SH-SY5Y (cell line): ENCODE measurements at regions not wholly inside any gene's neighbourhood (a gene's known extent, or its start where the extent isn't known, plus 50 kb on each side); places are given as distances from the start of the nearest gene placed in this dataset.

Experiments used
- GATA2 ChIP-seq: IDR thresholded peaks from 2 replicates; pipeline ENCODE4 v1.6.1; 2011; ENCODE audit warnings: mild to moderate bottlenecking, low read depth, low read length
- GATA3 ChIP-seq: IDR thresholded peaks from 2 replicates; pipeline ENCODE4 v1.6.1; 2011; ENCODE audit warnings: low read depth, mild to moderate bottlenecking, low read length, moderate library complexity

DNA sequence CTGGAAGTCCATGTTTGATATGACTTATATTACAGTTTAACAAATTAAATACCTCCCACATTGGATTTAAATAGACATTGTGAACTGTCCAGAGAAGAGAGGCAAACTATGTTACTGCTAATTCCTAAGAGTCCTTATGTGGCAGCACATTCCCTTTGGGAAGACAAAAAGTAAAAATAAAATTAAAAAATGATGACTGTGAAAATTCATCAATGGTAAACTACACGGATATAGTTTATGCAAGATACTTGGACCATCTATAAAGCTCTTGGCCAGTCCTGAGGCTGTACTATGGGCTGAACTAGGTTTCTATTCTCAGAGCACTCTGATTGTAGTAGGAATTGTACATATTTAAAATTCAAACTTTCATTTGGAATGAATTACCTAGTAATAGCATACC, 206.4 kb downstream of the LRRK2 start:
- TF ChIP-seq GATA2: no peak
- no peak for TF ChIP-seq GATA3
